GM12873 (cell line): ENCODE measurements at regions not wholly inside any gene's neighbourhood (a gene's known extent, or its start where the extent isn't known, plus 50 kb on each side); places are given as distances from the start of the nearest gene placed in this dataset.

Experiments
- CTCF ChIP-seq: IDR thresholded peaks from 2 replicates; pipeline ENCODE4 v1.5.1; 2012; ENCODE audit warnings: low read depth, mild to moderate bottlenecking, moderate library complexity, low read length, control low read depth; ENCODE audit not compliant: insufficient read depth; ENCODE audit errors: missing control alignments

GRCh38 chr6:15825332-15825930, 162.6 kb upstream of the DTNBP1 start:
- no peak for TF ChIP-seq CTCF

- no peak for TF ChIP-seq CTCF
These were observed 162.0 kb upstream of the DTNBP1 start for GRCh38 chr6:15824811-15825210.

- no peak for TF ChIP-seq CTCF
These were observed 161.1 kb upstream of the DTNBP1 start for GRCh38 chr6:15823838-15824414.

- no peak for TF ChIP-seq CTCF
These were observed 160.0 kb upstream of the DTNBP1 start for GRCh38 chr6:15822835-15823234.

- TF ChIP-seq CTCF = no peak
These were observed 157.0 kb upstream of the DTNBP1 start for GRCh38 chr6:15819841-15820240.

- no peak for TF ChIP-seq CTCF
These were observed 156.4 kb upstream of the DTNBP1 start for GRCh38 chr6:15819226-15819625.

GRCh38 chr6:15818491-15818890, 155.7 kb upstream of the DTNBP1 start:
- TF ChIP-seq CTCF = no peak
